ENCODE measurements at regions not wholly inside any gene's neighbourhood (a gene's known extent, or its start where the extent isn't known, plus 50 kb on each side); places are given as distances from the start of the nearest gene placed in this dataset.

DNA sequence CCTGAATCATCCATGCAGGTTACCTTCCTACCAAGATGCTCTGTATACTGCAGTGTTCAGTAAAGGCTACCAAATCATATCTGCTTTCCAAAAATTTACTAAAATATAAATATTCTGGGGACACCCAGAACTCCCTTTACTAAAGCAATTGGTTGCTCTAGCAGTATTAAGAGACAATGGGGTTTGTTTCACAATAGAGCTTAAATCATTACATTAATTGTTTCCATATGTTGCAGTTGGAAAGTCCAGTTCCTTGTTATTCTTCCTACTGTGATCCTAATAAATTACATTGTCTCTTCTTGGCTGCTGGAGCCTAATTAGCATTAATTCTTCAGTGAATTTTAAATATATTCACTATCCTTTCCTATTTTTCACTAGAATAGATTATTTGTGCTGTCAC is 316.0 kb upstream of the MTNR1B start:
- no peaks in the 10 kb centered on the region for H3K79me2 ChIP-seq (ENCODE audit: control insufficient read depth, insufficient read depth, low read length)
- no peak for FAIRE-seq
- no peak overlapping the region for H3K4me3 ChIP-seq
- no peaks in the 10 kb centered on the region for H3K9me3 ChIP-seq (replicated peaks; ENCODE audit: control insufficient read depth, insufficient read depth, low read depth, low read length)
- H3K4me2 ChIP-seq (ENCODE audit: insufficient read depth, low read length), result no peak overlapping the region
- H3K4me1 ChIP-seq (replicated peaks in 1 of 2; ENCODE audit: control insufficient read depth in 2 of 2, insufficient read depth in 2 of 2, low read length in 2 of 2), result no peaks in the 10 kb centered on the region
- intact Hi-C loops (cut with micrococcal nuclease) (no loop called here), in situ Hi-C loops (cut with MboI) (no loop called here)
- H3K9ac ChIP-seq (ENCODE audit: insufficient read depth in 1 of 2, low read depth in 2 of 2, low read length in 2 of 2), result no peak overlapping the region
- no TSS peak for BruUV-seq (replicated peaks)
- CTCF ChIA-PET (ENCODE audit: low intra/inter-chr PET ratio), result no interaction called here
- POLR2A ChIA-PET, result no interaction called here
- DNase-seq (ENCODE audit: extremely low read depth in 1 of 4, low spot score in 3 of 4), result no peak
- H4K20me1 ChIP-seq (replicated peaks; ENCODE audit: control insufficient read depth, insufficient read depth, low read length), result no peaks in the 10 kb centered on the region
- H2AFZ ChIP-seq (ENCODE audit: low read depth, low read length), result no peak overlapping the region
- no peak overlapping the region for H3K27ac ChIP-seq (ENCODE audit: extremely low read depth, low read depth, low read length)
- TF ChIP-seq ZEB2 (IDR thresholded peaks at IDR 0.05), result no peak
- no peak for TF ChIP-seq ZNF134 (CRISPR knock-in tag; conservative IDR thresholded peaks at IDR 0.05)
- no peak for TF ChIP-seq KLF16 (IDR thresholded peaks at IDR 0.05)
- no peak for TF ChIP-seq RBM34 (IDR thresholded peaks at IDR 0.05; ENCODE audit: borderline replicate concordance, insufficient read depth, low read length)
- TF ChIP-seq ELF4 (CRISPR knock-in tag; IDR thresholded peaks at IDR 0.05), result no peak
- no peak for TF ChIP-seq ILK (tag; IDR thresholded peaks at IDR 0.05; ENCODE audit: borderline replicate concordance, low read depth)
- no peak for TF ChIP-seq PRPF4 (IDR thresholded peaks at IDR 0.05; ENCODE audit: insufficient read depth, low read depth, low read length, poor library complexity, severe bottlenecking)
- TF ChIP-seq, protein P1, sequence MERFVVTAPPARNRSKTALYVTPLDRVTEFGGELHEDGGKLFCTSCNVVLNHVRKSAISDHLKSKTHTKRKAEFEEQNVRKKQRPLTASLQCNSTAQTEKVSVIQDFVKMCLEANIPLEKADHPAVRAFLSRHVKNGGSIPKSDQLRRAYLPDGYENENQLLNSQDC (CRISPR knock-in tag; IDR thresholded peaks at IDR 0.05), result no peak
- no peak for TF ChIP-seq ZNF3 (CRISPR knock-in tag; IDR thresholded peaks at IDR 0.05)
- TF ChIP-seq ZNF445 (CRISPR knock-in tag; IDR thresholded peaks at IDR 0.05; ENCODE audit: low read depth), result no peak
- TF ChIP-seq BHLHE40 (IDR thresholded peaks at IDR 0.05; ENCODE audit: low read length), result no peak
- no peaks in the 10 kb centered on the region for H3K27me3 ChIP-seq (ENCODE audit: control insufficient read depth in 2 of 2, insufficient read depth in 2 of 2, low read length in 2 of 2)
- H3K9me1 ChIP-seq (ENCODE audit: control insufficient read depth, insufficient read depth, low read length), result no peaks in the 10 kb centered on the region
- H3K36me3 ChIP-seq (ENCODE audit: control insufficient read depth, insufficient read depth, low read length), result no peaks in the 10 kb centered on the region
- ATAC-seq, result no peak

All from K562 (cell line).